Nephron (organoid): ENCODE measurements at regions not wholly inside any gene's neighbourhood (a gene's known extent, or its start where the extent isn't known, plus 50 kb on each side); places are given as distances from the start of the nearest gene placed in this dataset.
A peak's percentile ranks its signal among the peaks of the same experiment; 100 is the strongest.

ENCODE experiments used
- H3K27ac Mint-ChIP-seq, 3 experiments: 2 replicates each; pipeline ENCODE4 v1.8.0; 2020; ENCODE audit warnings: mixed read lengths in 3 of 3, mild to moderate bottlenecking in 2 of 3, moderate library complexity in 1 of 3
- H3K27me3 Mint-ChIP-seq: 2 replicates; pipeline ENCODE4 v1.8.0; 2021; ENCODE audit warnings: low read depth, mild to moderate bottlenecking, moderate library complexity, mixed read lengths
- H3K36me3 Mint-ChIP-seq: 2 replicates; pipeline ENCODE4 v1.8.0; 2020; ENCODE audit warnings: low read depth, mixed read lengths
- H3K4me1 Mint-ChIP-seq: 2 replicates; pipeline ENCODE4 v1.8.0; 2020; ENCODE audit warnings: mixed read lengths
- H3K4me3 Mint-ChIP-seq, 3 experiments: 2 replicates each; pipeline ENCODE4 v1.8.0; 2020; ENCODE audit warnings: mild to moderate bottlenecking in 3 of 3, mixed read lengths in 3 of 3, moderate library complexity in 2 of 3
- H3K9me3 Mint-ChIP-seq: 2 replicates; pipeline ENCODE4 v1.8.0; 2020; ENCODE audit warnings: mixed read lengths
- TF ChIP-seq, protein P1 (sequence below), 3 experiments: fragments of 200-600 bp; sonication (generic); IDR thresholded peaks; one replicate each; pipeline ENCODE4 v1.5.0; 2021; ENCODE audit warnings: antibody characterized with exemption in 3 of 3; ENCODE audit not compliant: unreplicated experiment in 3 of 3

DNA sequence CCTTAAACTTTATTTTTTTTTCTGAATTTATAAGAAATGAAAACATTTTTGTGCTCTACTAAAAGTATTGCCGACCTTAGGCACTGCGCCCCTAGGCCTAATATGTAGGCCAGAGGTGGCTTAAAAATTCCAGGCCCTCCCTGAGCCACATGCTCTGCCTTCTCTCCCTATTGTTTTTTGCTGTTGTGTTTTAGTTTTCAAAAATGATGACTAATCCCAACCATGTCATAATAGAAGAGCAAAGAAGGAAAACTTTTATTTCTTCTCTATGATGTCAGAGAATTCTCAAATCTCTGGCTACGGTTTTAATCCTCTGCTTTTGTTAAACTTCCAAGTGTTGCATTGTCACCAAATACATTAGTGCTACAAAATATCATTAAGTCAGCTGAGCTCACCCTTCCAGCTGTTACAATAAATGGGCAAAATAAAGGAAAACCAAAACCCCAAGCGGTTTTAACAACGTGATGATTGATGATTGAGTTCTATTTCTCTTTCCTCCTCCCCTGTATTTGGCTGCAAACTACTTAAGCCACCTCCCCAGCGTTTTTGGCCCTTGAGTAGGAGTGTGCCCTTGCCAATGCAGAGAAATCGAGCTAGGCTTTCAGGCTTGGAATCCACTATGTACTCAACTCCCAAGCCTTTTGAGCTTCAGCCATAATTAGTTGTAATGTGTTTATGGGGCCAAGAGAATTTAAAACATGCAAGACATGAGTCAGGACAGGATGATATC, 163.5 kb upstream of the POU3F3 start:
- H3K4me3 Mint-ChIP-seq: no peak overlapping the region

DNA sequence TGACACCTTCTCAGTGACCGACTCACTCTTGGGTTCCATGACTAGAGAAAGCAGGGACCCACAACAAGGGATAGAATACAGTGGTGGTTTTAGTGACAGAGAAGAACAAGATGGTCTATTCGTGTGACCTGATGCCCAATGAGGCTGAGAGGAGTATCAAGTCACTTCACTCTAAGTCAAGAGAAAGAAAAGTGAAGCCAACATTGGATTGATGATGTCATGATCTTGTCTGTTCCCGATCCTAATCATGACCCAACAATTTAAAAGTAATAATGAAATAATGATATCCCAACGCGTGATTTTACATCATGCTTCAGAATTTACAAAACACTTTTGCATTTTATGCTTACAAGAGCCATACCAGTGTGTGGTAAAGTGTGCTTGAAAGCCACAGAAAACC, 155.6 kb upstream of the POU3F3 start:
- no peak overlapping the region for H3K4me3 Mint-ChIP-seq
- peaks cover 13% of the 10 kb centered on the region for H3K27me3 Mint-ChIP-seq
- peaks cover 9% of the 10 kb centered on the region for H3K4me1 Mint-ChIP-seq
- no peaks in the 10 kb centered on the region for H3K36me3 Mint-ChIP-seq
- no peaks in the 10 kb centered on the region for H3K9me3 Mint-ChIP-seq
- TF ChIP-seq, protein P1, sequence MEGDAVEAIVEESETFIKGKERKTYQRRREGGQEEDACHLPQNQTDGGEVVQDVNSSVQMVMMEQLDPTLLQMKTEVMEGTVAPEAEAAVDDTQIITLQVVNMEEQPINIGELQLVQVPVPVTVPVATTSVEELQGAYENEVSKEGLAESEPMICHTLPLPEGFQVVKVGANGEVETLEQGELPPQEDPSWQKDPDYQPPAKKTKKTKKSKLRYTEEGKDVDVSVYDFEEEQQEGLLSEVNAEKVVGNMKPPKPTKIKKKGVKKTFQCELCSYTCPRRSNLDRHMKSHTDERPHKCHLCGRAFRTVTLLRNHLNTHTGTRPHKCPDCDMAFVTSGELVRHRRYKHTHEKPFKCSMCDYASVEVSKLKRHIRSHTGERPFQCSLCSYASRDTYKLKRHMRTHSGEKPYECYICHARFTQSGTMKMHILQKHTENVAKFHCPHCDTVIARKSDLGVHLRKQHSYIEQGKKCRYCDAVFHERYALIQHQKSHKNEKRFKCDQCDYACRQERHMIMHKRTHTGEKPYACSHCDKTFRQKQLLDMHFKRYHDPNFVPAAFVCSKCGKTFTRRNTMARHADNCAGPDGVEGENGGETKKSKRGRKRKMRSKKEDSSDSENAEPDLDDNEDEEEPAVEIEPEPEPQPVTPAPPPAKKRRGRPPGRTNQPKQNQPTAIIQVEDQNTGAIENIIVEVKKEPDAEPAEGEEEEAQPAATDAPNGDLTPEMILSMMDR (IDR thresholded peaks at IDR 0.05; ENCODE audit: unreplicated experiment in 3 of 3): no peak
- no peak overlapping the region for H3K27ac Mint-ChIP-seq

More for the DNA sequence above, 163.5 kb upstream of the POU3F3 start:
- no peaks in the 10 kb centered on the region for H3K36me3 Mint-ChIP-seq
- no peaks in the 10 kb centered on the region for H3K9me3 Mint-ChIP-seq
- TF ChIP-seq, protein P1 (IDR thresholded peaks at IDR 0.05; ENCODE audit: unreplicated experiment in 3 of 3): no peak
- H3K27ac Mint-ChIP-seq: peak overlapping the region in 1 of 3 experiments; percentile 3
- H3K4me1 Mint-ChIP-seq: peaks cover 8% of the 10 kb centered on the region
- H3K27me3 Mint-ChIP-seq: peaks cover 16% of the 10 kb centered on the region

DNA sequence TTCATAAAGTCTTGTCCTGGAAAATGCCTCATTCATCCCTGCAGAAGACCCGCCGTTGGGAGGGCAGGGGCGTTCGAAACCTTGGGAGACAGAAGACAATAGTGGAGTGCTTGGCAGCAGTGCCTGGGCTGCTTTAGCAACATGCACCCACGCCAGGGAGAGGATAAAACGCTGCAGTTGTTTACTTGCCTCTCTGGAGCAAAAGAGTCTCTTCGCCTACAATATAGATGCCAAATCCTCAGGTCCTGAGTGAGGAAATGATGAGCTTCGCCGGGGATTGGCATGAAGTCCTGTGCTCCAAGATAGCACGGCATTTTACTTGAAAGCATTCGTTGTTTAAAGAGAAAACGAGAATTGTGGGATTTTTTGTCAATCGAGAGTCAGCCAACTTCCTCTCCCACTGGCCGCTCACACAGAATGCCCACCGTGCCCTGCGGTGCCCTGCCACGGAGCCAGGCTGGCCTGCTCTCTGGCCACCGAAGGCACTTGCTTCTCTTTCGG, 152.5 kb upstream of the POU3F3 start:
- no peaks in the 10 kb centered on the region for H3K9me3 Mint-ChIP-seq
- H3K27ac Mint-ChIP-seq: peak overlapping the region in 1 of 3 experiments; percentile 42
- H3K4me1 Mint-ChIP-seq: peaks cover 15% of the 10 kb centered on the region
- TF ChIP-seq, protein P1 (IDR thresholded peaks at IDR 0.05; ENCODE audit: unreplicated experiment in 3 of 3): no peak
- H3K36me3 Mint-ChIP-seq: no peaks in the 10 kb centered on the region
- H3K27me3 Mint-ChIP-seq: peaks cover 16% of the 10 kb centered on the region
- H3K4me3 Mint-ChIP-seq: no peak overlapping the region

DNA sequence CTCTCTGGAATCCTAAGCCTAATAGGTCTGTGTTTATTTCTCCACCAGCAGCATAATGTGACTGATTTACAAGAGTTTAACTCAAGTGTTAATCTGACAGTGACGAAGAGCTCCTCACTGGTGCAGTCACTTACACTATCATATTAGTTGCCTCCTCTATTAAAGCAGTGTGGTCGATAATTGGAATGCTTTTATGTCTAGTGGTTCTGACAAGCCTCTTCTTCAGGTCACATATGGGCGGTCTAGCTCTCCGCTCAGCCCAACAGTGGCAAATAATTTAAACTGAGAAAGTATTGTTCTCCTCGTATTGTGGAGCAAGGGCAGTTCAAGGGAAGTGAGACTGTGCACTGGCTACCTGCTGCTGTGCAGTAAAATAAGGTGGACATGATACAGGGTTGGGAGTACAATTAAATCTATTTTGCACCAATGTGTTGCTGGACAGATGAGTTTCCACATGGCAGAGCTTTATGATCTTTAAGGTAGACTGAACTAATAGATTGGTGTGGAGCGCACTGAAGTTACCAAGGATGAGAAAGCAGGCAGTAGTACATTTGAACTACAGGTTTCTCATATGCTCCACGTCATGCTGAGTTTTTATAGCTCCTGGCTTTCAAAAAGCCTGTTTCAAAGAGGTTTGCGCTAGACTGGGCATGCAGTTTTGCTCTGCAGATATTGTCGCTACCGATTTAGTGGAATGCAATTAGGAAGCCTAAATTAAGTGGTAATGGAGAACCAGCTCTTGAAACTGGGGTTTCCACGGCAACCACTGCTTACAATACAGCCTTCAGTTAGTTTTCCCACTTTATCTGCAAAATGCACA, 151.7 kb upstream of the POU3F3 start:
- Mint-ChIP-seq H3K36me3 (no peaks in the 10 kb centered on the region), H3K27me3 (peaks cover 16% of the 10 kb centered on the region), H3K4me3 (peak overlapping the region in 1 of 3 experiments; percentile 4), H3K9me3 (no peaks in the 10 kb centered on the region), H3K27ac (peak overlapping the region; percentile 39 to 57 (median 42)), H3K4me1 (peaks cover 15% of the 10 kb centered on the region)
- TF ChIP-seq, protein P1 (IDR thresholded peaks at IDR 0.05; ENCODE audit: unreplicated experiment in 3 of 3): no peak

DNA sequence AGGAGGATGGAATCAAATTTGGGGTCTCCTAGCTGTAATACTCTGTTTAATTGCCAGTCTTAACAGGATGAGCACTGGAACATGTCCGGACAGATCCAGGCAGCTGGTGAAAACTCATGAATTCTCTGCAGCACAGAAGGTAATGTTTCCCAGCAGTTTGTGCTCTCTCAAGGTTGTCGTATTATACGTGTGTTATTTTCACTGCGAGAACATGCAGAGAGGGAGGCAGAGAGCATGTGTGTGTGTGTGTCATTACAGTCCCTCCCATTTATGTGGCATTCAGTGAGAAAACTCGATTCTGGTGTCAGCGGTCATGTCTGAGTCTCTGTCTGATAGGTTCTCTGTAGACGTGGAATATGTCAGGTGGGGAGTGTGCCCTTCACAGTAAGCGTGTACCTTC, 150.2 kb upstream of the POU3F3 start:
- TF ChIP-seq, protein P1 (IDR thresholded peaks at IDR 0.05; ENCODE audit: unreplicated experiment in 3 of 3): no peak
- Mint-ChIP-seq H3K4me3 (peak overlapping the region in 1 of 3 experiments; percentile 11), H3K4me1 (peaks cover 15% of the 10 kb centered on the region)

More for the DNA sequence above, 150.2 kb upstream of the POU3F3 start:
- Mint-ChIP-seq H3K27ac (peak overlapping the region in 2 of 3 experiments; percentile 6 to 40), H3K27me3 (peaks cover 16% of the 10 kb centered on the region), H3K9me3 (no peaks in the 10 kb centered on the region), H3K36me3 (no peaks in the 10 kb centered on the region)
